HL-60/S4 treated with retinoic acid at 250 ng/mL for 4 days and 3 days (cell line): ENCODE measurements at regions not wholly inside any gene's neighbourhood (a gene's known extent, or its start where the extent isn't known, plus 50 kb on each side); places are given as distances from the start of the nearest gene placed in this dataset.

Experiments used
- in situ Hi-C: fragments of 300-500 bp; cut with MboI; formaldehyde crosslinking; loops from 2 replicates; pipeline ENCODE4 v1.7.0; 2022; ENCODE audit warnings: low sequenced_read_pairs

DNA sequence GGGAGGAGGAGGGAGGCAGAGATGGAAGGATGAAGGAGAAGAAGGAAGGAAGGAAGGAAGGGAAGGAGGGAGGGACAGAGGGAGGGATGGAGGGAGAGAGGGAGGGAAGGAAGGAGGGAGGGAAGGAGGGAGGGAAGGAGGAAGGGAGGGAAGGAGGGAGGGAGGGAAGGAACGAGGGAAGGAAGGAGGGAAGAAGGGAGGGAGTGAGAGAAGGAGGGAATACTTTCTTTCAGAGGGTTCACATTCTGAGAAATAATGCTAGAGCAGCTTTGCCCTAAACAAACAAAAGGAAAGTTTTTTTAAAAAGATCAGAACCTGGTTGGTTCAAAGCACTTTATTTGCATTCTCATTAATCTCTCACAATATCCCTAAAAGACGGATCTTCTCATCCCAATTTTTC lies 96.1 kb upstream of the NXT1 start:
- in situ Hi-C loops: no loop called here

DNA sequence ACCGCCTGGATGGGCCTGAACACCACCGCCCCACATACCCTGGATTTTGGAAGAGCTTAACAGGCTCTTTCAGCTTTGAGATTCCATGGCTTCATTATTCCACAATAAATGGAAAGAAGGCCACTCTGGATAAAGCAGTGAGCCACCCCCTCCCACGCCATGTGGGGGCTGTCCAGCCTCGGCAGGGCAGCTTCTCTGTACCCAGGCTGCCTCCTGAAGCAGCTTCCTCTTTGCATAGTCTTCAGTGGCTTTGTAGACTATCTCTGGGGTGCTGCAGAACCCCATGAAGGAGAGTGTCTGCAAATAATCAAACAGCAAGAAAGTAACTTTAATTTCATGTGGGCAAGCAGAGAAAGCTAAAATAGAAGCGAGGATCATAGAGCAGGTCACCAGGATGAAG lies 96.6 kb upstream of the NXT1 start:
- in situ Hi-C loops: no loop called here

DNA sequence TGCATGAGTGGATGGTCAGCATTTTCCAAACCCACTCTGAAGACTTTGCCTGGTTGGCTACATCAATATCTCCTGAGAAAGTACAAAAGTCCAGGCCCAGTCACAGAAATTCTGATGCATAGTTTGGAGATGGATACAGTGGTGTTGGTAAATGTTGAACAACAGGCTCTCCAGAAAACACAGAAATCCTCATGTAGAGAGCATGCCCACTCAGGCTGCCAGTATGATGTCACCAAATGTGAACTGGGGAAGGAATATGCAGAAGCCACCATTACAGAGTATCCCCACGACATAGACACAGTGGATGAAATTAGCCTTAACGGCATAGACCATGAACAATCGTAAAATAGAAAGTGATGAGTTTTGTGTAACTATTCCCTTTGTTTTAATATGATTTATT lies 97.1 kb upstream of the NXT1 start:
- in situ Hi-C loops: no loop called here

DNA sequence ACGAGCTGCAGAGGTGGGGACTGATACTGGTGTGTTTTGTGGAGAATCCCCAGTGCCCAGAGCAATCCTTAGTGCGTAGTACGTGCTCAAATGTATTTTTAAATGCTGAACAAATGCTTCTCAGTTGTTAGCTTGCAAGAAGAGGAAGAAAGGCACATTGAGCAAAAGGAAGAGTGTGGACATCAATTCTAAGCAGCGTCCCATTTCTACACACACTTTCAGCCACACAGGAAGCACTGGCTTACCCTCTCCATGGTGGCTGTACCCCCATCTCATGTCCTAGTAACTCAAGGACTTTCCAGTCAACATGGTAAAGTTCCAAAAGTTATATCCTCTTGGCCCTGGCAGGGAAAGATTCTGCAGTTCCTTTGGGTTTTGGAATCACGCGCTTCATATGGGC lies 98.8 kb upstream of the NXT1 start:
- in situ Hi-C loops: no loop called here

DNA sequence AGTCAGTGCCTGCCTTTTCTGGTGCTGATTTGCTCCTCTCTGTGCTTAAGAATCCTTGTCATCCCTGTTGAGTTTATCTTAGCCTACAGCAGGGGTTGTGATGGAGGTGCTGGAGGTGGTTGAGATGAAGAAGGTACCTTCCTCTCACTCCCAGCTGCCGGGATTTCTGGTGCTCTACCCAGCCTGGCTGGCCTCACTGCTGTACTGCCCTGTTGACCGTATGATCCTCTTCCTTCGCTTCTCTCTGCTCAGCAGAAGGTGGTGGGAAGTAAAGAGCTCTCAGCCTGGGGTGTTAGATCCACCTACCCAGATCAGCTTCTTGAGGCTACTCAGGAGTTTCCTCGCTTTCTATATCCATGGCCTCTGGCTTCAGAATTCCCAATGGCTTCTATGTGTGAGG lies 101.0 kb upstream of the NXT1 start:
- in situ Hi-C loops: loop anchor here (25.0 kb wide), 1 partner anchor 562 kb away; no protein-coding TSS in a partner anchor

DNA sequence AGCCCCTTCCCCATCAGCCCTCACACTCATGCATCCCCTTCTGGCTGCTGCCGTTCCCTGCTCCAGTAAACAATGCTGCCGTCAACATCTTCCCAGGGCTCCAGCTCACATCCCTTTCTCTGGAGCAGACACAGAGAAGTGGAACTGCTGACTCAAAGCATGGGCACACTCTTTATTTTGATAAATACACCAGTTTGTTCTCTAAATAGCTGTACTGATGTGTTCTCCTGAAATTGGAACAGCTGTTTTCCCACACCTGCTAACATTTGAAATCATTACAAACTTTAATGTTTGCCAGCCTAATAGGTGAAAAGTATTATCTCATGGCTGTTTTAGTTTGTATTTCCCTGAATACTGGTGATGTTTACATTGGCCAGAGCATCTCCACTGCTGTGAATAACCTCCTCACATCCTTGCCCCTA lies 102.1 kb upstream of the NXT1 start:
- in situ Hi-C loops: loop anchor here (25.0 kb wide), 1 partner anchor 561 kb away; no protein-coding TSS in a partner anchor

DNA sequence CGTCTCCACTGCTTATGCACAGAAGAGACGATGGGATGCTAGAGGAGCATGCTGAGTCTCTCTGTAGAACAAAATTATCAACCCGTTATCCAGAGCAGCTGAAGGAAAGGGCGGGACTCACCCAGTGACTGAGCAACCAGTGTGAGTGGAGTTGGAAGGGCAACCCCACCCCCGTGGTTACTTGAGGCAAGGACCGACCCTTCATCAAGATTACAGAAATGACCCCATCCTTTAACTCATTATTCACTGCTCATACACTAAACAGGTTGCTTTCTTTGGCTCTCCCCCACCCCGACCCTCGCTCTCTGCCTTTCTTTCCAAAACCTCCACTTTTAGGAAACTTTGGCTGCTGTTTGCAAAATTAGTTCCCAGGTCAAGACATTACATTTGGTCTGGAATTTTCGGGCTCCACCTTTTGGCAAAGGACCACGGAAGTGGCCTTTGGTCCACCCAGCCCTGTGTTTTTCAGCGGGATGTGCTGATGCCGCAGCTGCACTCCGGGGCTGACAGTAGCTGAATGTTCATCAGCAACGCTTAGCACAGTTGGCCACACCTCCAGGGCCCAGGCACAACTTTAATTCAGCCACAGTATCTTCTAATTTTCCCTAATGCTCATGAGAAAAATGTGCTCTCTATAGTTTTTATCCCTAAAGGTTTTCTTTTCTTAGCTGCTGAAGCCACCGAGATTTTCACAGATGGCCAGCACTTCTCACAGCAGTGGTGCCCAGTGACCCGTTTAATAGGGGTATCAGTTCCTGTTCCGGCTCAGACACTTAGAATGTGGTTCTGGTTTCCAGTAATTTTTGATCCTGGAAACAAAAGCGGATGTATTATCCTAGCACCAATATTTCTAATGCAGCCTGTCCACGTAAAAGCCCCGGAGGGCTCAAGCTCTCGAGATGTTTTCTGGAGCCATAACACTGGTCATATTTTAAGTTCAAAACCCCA lies 103.6 kb upstream of the NXT1 start:
- in situ Hi-C loops: loop anchor here (25.0 kb wide), 1 partner anchor 560 kb away; no protein-coding TSS in a partner anchor

DNA sequence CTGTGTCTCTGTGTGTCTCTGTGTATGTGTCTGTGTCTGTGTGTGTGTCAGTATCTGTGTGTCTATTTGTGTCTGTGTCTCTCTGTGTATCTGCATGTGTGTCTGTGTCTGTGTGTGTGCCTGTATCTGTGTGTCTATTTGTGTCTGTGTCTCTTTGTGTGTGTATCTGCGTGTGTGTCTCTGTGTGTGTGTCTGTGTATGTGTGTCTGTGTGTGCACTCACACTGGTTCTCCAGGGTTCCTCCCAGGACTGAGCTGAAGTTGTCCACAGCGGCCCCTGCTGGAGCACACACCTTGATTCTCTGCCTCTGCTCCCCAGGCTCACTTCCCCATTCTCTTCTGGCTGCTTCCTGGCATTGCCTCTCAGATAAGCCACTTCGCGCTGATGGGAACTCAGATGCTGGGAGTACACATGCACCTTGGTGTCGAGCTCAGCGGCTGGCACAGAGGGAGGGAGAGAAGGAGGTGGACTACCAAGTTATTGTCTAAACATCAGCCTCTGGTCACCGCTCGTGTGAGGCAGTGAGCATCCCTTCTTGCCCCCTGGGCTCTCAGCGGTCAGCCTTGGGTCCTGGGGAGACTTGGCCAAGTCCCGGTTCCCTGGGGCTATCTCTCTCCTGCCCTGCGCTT lies 104.9 kb upstream of the NXT1 start:
- in situ Hi-C loops: loop anchor here (25.0 kb wide), 1 partner anchor 558 kb away; no protein-coding TSS in a partner anchor

DNA sequence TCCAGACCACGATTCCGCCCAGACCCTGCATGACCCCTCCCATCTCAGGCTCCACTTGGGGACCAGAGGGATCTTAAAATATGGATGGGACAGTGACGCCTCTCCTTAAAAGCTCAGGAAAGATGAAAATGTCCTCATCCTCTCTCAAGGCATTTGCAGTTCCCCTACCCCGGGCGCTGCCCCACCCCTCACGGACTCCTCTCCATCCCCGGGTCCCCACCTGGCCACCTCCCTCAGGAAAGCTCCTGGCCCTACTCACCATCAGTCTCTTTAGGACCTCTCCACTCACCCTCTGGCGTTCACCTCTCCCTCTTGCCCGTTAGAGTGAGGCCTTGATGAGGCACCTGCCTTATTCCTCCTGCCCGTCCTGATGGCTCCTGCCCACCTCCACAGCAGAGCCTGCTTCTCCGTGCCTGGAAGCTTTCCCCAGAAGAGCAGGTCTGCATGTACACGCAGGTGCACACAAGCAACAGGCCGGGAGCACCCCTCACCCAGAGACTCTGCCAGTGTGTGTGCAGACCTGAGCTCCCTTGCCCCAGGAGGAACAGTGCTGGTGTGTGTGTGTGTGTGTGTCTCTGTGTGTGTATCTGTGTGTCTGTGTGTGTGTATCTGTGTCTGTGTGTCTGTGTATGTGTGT lies 105.6 kb upstream of the NXT1 start:
- in situ Hi-C loops: loop anchor here (25.0 kb wide), 1 partner anchor 558 kb away; no protein-coding TSS in a partner anchor

DNA sequence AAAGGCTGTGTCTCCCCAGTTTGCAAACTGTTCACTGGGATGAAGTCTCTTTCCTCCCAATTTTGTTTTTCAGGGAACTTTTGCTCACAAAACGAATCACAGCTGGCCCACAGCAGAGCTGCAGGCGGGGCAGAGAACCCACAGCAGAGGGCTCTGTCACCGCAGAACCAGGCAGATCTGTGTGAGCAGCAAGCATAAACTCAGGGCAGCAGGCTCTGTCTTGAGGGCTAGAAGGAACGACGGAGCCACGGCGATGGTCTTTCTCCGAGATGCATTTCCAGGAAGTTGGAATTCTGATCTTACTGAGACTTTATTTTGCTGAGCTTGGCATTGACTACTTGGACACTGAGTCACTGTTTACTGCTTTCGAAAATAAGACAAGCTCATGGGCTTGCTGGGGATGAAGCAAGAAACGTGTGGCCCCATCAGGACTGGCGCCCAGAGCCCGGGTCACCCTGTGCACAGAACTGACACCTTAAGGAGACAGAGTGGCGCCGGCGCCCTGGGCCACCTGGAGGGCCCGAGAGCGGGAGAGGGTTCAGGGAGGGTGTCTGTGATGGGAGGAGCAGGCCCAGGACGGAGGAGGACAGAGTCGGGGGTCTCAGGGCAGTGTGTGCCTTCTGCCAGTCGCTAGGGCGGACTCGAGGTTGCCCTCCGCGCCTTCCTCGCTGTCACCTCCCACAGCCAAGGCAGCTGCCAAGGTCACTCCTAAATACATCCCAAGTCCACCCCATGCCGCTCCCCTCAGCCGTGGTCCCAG lies 106.3 kb upstream of the NXT1 start:
- in situ Hi-C loops: loop anchor here (25.0 kb wide), 1 partner anchor 557 kb away; no protein-coding TSS in a partner anchor

DNA sequence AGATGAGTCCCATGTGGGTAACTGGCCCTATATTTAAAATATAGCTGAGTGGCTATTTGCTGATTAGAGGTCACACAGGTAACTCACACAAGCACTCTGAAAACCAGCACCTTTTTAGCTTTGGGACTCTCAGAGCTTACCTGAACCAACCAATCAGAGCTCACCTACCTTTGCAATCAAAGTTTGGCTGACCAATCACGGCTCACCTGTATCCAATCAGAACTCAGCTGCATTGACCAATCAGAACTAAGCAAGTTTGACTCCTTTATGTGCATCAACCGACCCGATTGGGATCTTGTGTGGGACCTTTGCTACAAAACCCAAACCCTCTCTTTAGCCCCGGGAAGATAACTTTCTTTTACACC lies 106.8 kb upstream of the NXT1 start:
- in situ Hi-C loops: loop anchor here (25.0 kb wide), 1 partner anchor 556 kb away; no protein-coding TSS in a partner anchor

DNA sequence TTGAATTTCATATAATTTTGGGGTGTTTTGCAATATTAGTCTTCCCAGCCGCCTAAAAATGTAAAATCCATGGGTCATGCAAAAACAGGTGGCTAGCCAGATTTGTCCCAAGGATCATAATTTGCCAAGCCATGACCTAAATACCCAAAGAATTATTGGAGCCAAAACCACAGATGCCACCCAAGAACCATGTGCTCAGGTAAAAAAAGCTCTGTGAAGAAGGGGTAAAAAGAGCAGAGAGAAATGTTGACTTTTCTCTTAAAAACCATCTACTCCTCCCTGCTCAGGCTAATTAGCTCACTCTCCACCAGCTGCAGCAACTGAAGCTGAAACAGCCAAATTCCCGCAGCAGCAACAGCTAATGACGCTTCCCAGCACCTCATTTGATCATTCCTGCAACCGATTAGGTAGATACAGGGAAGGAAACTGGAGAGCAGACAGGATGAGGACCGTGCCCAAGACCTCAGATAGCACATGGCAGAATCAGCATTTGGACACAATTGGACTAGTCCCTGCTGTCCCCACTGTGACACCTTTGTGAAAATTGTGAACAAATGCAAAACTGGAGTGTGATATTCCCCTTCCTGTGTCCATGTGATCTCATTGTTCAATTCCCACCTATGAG lies 107.9 kb upstream of the NXT1 start:
- in situ Hi-C loops: loop anchor here (25.0 kb wide), 1 partner anchor 555 kb away; no protein-coding TSS in a partner anchor

DNA sequence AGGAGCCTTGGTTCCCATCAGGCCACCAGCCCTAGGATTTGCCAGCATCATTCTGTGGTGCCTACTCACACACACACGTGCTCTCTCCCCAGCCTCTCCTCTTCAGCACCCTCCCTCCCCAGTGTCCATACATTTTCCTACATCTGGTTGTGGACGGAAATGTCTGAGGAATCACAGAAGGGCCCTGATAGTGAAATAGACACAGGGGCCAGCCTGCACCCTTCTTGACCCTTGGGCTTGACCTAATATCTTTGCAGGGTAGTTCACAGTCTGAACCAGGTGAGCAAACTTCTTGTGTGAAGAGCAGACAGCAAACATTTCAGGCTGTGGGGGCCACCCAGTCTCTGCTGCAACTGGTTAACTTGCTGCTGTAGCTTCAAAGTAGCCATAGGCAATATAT lies 108.5 kb upstream of the NXT1 start:
- in situ Hi-C loops: loop anchor here (25.0 kb wide), 1 partner anchor 555 kb away; no protein-coding TSS in a partner anchor

DNA sequence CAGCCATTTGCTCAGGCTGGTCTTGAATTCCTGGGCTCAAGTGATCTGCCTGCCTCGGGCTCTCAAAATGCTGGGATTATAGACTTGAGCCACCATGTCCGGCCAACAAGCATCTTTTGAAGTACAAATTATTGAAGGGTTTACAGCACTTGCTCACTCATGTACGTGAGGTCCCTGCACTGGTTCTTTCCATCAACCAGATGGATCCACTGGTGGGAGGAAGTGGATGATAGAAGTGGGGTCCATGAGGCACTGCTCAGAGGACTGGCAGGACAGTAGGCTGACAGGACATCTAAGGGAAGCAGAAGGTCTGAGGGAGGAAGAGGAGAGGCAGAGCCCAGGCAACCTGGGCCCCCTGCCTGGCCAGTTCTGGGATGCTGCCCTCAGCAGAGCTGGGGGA lies 109.2 kb upstream of the NXT1 start:
- in situ Hi-C loops: loop anchor here (25.0 kb wide), 1 partner anchor 554 kb away; no protein-coding TSS in a partner anchor

DNA sequence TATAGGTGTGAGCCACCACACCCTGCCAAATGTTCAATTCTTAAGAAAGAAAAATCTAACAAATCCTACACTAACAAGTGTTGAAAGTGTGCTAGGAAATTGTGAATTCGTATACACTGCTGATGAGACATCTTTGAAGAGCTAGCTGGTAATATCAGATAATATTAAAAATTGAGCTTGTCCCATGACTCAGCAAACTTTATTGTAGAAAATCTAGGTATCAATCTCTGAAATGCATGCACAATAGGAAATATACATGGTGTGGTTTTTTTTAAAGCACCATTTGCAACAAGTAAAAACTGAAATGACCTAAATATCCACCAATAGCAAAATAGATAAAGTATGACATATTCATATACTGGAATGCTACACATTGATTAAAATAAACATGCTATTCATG lies 110.1 kb upstream of the NXT1 start:
- in situ Hi-C loops: loop anchor here (25.0 kb wide), 1 partner anchor 553 kb away; no protein-coding TSS in a partner anchor

DNA sequence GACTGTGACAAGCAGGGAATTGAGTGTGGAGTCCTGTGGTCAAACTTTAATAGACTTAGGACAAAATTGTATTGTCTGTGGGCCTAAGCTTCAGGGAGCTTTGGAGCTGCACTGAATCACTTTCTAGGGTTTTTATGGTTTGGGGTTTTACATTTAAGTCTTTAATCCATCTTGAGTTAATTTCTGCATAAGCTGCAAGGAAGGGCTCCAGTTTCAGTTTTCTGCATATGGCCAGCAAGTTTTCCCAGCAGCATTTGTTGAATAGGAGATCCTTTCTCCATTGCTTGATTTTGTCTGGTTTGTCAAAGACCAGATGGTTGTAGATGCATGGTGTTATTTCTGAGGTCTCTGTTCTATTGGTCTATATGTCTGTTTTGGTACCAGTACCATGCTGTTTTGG lies 113.4 kb upstream of the NXT1 start:
- in situ Hi-C loops: loop anchor here (25.0 kb wide), 1 partner anchor 550 kb away; no protein-coding TSS in a partner anchor

DNA sequence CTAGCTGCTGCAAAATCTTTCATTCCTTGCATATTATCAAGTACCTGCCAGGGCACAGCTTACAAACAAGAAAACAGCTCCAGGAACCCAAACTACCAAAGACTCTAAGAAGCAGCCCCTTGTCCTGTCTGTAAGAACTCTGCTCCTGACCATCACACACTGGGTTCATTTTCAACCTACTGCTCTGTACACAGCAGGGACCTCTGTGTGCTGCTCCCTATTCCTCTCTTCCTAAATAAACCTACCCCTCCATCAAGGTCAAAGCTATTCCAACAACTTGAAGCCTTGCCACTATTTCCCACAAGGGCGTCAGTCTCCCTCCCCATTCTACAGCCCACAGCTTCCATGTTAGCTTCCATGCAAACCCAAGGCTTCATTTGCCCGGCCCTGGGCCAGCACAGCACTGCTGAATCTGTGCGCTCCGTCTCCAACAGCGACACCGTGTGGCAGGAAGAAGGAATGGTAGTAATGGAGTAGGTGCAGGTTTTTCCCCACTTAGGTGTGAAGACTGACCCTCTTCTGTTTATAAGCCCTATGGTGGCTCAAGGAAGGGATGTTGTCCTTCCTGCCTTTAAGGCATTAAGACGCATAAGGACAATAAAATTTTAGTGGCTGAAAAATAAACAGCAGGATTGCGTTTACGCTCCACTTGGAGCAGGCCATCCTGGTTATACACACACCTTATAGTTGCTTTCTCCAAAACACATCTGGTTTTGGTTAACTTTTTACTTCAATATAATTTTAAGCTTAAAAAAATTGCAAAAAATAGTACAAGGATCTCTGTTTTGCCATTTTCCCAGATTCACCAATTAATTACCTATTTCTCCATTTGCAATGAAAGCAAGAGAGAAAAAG lies 115.2 kb upstream of the NXT1 start:
- in situ Hi-C loops: loop anchor here (25.0 kb wide), 1 partner anchor 548 kb away; no protein-coding TSS in a partner anchor

DNA sequence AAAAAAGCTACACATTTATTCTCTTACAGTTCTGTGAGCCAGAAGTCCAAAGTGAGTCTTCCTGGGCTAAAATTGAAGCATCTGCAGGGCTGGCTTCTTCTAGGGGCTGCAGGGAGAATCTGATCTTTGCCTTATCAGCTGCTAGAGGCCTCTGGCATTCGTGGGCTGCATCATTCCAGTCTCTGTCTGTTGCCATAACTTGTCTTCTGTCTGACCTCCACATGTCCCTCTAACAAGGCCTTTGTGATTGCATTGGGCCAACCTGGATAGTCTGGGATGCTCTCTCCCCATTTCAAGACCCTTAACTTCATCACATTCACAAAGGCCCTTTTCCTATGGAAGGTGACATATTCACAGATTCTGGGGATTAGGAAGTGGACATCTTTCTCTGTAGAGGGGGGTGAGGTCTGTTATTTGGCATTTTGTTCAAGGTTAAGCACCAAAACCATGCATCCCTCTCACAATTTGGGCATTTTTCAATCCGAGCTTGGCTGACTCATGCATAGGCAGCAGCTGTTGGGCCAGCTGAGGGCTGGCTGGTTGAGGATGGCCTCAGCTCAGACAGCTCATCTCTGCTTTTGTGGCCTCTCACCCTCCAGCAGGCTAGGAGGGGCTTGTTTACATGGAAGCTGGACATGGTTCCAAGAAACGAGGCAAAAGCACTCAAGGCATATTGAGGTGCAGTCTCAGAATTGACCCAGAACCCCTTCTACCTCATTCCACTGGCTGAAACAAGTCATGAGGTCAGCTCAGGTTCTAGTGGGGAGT lies 116.1 kb upstream of the NXT1 start:
- in situ Hi-C loops: loop anchor here (25.0 kb wide), 1 partner anchor 547 kb away; no protein-coding TSS in a partner anchor
